ENCODE measurements at regions not wholly inside any gene's neighbourhood (a gene's known extent, or its start where the extent isn't known, plus 50 kb on each side); places are given as distances from the start of the nearest gene placed in this dataset.

DNA sequence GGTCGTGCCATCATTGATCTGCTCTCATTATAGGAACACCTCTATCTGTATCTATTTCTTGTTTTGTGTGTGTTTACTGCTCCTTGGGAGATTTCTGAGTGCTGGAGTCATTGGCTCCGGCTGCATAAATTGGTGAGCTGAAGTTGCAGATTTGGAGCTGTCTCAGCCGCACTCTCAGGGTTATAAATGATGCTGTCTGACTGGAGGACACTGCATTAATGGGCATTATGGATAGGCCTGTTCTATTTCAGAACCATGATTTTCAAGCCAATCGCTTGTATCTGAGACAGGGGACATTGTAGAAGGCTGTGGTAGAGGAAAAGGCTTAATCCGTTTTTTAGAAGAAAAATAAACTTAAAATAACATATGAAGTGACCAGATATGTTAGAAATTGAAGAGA is 126.4 kb upstream of the KIF2B start:
- no peak for DNase-seq (ENCODE audit: low spot score)
- in situ Hi-C loops (cut with MboI; ENCODE audit: low sequenced_read_pairs, unreplicated experiment), result no loop called here
- TF ChIP-seq, protein P1, sequence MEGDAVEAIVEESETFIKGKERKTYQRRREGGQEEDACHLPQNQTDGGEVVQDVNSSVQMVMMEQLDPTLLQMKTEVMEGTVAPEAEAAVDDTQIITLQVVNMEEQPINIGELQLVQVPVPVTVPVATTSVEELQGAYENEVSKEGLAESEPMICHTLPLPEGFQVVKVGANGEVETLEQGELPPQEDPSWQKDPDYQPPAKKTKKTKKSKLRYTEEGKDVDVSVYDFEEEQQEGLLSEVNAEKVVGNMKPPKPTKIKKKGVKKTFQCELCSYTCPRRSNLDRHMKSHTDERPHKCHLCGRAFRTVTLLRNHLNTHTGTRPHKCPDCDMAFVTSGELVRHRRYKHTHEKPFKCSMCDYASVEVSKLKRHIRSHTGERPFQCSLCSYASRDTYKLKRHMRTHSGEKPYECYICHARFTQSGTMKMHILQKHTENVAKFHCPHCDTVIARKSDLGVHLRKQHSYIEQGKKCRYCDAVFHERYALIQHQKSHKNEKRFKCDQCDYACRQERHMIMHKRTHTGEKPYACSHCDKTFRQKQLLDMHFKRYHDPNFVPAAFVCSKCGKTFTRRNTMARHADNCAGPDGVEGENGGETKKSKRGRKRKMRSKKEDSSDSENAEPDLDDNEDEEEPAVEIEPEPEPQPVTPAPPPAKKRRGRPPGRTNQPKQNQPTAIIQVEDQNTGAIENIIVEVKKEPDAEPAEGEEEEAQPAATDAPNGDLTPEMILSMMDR (IDR thresholded peaks at IDR 0.05; ENCODE audit: borderline replicate concordance, control extremely low read depth, extremely low read depth, insufficient read depth, missing control alignments), result no peak

DNA sequence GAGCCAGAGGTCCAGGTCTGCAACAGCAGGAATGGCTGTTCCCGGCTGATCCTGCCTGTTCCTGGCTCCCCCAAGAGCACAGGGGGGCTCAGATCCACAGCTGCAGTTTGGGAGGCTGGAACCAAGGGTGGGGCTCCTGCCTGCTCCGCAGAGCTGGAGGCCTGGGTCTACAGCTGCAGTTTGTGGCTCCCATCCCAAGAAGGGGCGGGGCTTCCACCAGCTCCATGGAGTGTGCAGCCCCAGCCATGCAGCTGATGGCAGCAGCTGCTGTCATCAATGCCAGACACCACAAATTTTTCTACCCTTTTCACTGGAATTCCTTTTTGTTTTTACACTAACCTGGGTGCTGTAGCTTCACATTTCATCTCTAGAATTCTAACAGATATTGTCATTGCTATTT is 135.4 kb upstream of the KIF2B start:
- in situ Hi-C loops (cut with MboI; ENCODE audit: low sequenced_read_pairs, unreplicated experiment), result no loop called here
- DNase-seq (ENCODE audit: low spot score), result no peak
- TF ChIP-seq, protein P1 (IDR thresholded peaks at IDR 0.05; ENCODE audit: borderline replicate concordance, control extremely low read depth, extremely low read depth, insufficient read depth, missing control alignments), result no peak

DNA sequence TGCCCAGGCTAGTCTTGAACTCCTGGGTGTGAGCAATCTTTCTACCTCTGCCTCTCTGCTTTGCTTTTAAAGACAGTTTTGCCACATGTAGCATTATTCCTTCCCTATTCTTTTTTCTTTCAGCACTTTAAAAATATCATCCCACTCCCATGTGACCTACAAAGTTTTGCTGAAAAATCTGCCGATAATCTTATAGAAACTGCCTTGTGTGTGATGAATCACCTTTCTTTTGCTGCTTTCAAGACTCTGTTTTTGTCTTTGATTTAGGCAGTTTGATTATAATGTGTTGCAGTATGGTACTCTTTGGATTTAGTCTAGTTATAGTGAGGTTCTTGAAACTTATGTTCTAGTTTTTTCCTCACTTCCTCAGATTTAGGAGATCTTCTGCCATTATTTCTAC is 142.0 kb upstream of the KIF2B start:
- DNase-seq (ENCODE audit: low spot score), result no peak
- in situ Hi-C loops (cut with MboI; ENCODE audit: low sequenced_read_pairs, unreplicated experiment), result no loop called here
- TF ChIP-seq, protein P1 (IDR thresholded peaks at IDR 0.05; ENCODE audit: borderline replicate concordance, control extremely low read depth, extremely low read depth, insufficient read depth, missing control alignments), result no peak

DNA sequence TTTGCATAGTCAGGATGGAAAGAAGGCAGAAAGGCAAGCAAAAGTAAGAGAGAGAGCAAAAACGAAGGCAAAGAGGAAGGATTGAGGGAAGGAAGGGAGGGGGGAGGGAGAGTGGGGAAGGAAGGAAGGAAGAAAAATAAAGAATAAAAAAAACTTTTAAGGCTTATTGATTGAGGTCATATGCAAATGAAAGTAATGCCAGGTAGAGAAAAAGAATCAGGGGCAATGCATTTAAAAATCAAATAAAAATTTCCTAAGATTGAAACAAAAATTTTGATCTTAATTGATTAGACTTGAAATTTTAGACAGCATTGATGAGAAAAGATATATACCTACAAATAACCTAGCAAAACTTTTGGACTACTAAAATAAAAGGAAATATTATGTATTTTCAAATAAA is 153.9 kb upstream of the KIF2B start:
- TF ChIP-seq, protein P1 (IDR thresholded peaks at IDR 0.05; ENCODE audit: borderline replicate concordance, control extremely low read depth, extremely low read depth, insufficient read depth, missing control alignments), result no peak
- DNase-seq (ENCODE audit: low spot score), result no peak
- in situ Hi-C loops (cut with MboI; ENCODE audit: low sequenced_read_pairs, unreplicated experiment), result no loop called here

DNA sequence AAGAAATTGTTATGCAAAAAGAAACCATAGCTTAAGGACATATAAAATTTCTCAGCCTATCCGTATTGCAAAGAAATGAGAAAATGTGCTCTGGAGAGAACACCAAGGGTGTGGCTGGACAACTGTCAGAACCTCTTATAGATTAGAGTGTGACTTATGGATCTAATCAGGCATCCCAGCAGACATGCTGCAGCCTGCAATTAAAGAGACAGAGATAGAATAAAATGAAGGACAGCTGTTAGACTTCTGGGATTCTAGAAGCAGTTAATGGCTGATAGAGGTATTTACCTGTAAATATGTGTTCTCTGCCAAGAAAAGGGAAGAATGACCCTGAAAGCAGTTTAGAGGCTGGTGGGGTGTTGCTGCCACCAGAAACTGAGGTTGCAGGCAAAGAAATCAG is 160.1 kb upstream of the KIF2B start:
- in situ Hi-C loops (cut with MboI; ENCODE audit: low sequenced_read_pairs, unreplicated experiment), result no loop called here
- no peak for DNase-seq (ENCODE audit: low spot score)

DNA sequence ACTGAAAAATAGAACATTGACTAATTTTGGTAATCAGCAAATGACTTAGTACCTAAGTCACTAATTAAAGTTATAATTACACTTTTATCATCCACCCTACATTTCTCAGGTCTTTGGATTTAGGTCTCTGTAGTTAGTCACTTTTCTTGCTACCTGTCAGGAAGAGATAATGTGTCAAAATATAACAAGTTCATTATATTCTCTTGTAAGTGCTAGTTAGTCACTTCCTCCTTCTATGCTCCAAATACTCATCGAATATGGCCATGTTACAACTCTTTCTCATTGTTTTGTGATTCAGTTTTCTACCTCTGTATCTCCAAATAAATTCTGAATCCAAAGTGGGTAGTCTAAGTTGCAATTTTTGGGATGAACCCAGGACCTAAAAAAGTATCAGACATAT is 163.5 kb upstream of the KIF2B start:
- no peak for DNase-seq (ENCODE audit: low spot score)
- TF ChIP-seq, protein P1 (IDR thresholded peaks at IDR 0.05; ENCODE audit: borderline replicate concordance, control extremely low read depth, extremely low read depth, insufficient read depth, missing control alignments), result no peak
- in situ Hi-C loops (cut with MboI; ENCODE audit: low sequenced_read_pairs, unreplicated experiment), result no loop called here

More for the DNA sequence above, 160.1 kb upstream of the KIF2B start:
- TF ChIP-seq, protein P1 (IDR thresholded peaks at IDR 0.05; ENCODE audit: borderline replicate concordance, control extremely low read depth, extremely low read depth, insufficient read depth, missing control alignments), result no peak

DNA sequence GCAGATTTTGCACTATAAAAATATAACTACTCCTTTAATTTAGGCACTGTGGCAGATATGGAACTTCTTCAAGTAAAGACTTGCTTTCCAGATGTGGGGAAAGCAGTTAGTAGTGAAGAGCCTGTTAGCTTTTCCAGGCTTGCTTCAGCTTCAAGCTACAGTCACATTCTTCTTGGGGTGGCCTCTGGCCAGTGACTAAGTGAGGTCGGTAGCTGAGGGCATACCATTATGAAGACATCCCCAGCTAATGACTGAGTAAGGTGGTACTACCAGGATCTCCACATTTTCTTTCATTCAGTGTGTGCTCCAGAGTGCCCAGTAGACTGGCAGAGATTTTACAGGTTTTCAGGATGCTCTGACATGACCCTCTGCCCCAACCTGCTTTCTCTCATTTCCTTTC is 167.1 kb upstream of the KIF2B start:
- in situ Hi-C loops (cut with MboI; ENCODE audit: low sequenced_read_pairs, unreplicated experiment), result no loop called here
- TF ChIP-seq, protein P1 (IDR thresholded peaks at IDR 0.05; ENCODE audit: borderline replicate concordance, control extremely low read depth, extremely low read depth, insufficient read depth, missing control alignments), result no peak

More for the DNA sequence above, 167.1 kb upstream of the KIF2B start:
- no peak for DNase-seq (ENCODE audit: low spot score)
